GM19238 (cell line): ENCODE measurements at regions not wholly inside any gene's neighbourhood (a gene's known extent, or its start where the extent isn't known, plus 50 kb on each side); places are given as distances from the start of the nearest gene placed in this dataset.
"Not testable (repeated sequence)": the region's sequence is repeated elsewhere in the genome, so short reads cannot be mapped to it uniquely, and the experiment has no call there.

Experiments used
- DNase-seq: peaks from one replicate; pipeline ENCODE4 v3.0.0; 2011; ENCODE audit warnings: low spot score; ENCODE audit not compliant: insufficient read length

DNA sequence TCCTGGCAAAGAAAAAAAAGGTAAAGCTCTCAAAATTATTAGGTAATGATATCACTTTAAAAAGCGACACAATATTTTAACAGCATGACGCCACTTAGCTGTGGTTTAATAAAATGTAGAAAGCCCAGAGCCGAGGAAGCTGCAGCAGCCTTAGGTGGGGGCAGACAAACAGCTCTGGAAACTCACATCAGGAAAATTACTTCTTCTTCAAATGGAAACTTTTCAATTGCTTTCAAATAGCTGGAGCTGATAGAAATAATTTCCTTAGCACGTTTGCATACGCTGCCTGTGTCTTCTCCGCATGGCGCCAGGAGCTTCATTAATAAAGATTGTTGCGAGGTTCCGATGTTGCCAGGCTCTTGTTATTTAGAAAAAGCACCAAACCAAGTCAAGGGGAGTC, 835.3 kb upstream of the EEF2KMT start:
- no peak for DNase-seq

DNA sequence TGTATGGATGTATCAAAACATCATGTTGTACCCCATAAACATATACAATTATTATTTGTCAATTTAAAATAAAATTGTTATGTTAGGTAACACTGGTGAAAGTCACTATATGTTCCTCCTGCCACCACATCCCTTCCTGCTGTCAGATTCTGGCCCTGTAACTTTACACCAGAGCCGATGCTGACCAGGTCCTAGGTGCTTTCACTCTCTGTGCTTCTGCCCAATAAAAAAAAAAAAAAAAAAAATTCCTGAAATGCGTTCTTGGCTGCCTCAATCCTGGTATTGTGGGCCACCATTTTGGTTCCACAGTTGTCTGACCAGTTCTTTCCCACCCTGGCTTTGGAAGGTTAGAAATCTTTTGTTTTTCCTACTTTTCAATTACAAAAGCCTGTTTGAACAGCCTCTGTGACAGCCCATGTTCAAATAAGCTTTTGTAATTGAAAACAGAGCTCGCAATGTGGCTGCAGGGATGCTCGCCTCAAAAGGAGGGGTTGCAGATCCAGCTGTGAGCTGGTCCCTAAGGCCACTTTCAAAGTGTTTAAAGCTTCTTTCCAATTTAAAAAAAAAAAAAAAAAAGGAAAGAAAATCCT, 831.0 kb upstream of the EEF2KMT start:
- no peak for DNase-seq

DNA sequence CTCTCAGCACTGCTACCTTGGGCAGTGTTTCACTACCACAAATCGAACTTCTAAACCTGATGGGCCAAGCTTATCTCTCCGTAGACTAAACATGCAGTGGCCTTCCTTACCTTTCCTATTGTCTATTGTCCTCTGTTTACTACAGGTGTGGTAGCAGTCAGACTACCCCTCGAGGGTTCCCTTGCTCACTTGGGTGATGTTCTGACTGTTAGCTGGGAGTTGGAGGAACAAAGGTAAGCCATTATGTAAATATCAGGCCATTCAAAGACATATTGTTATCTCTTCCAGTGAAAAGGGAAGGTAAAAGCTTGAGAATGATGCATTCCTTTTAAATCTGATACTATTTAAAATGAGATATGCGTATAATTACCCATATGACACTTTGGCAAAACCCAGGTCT, 828.3 kb upstream of the EEF2KMT start:
- no peak for DNase-seq

DNA sequence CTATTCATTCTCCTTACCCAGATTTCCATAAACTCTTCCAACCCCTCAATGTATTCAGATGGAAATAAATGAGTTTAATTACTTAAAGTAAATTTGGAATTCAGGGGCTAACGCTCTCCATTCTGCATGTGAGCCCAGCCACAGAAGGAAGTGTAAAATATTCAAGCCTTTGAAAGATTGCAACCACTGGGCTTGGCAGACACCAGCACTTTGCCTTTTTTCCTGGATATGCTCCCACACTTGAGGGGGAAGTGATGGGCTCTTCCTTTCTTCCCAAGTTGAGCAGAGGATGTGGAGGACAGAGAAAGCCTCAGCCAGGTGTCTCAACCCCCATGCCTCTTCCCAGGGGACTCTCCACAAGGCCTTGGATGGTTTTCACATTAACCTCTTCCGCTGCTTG, 825.1 kb upstream of the EEF2KMT start:
- DNase-seq: no peak

DNA sequence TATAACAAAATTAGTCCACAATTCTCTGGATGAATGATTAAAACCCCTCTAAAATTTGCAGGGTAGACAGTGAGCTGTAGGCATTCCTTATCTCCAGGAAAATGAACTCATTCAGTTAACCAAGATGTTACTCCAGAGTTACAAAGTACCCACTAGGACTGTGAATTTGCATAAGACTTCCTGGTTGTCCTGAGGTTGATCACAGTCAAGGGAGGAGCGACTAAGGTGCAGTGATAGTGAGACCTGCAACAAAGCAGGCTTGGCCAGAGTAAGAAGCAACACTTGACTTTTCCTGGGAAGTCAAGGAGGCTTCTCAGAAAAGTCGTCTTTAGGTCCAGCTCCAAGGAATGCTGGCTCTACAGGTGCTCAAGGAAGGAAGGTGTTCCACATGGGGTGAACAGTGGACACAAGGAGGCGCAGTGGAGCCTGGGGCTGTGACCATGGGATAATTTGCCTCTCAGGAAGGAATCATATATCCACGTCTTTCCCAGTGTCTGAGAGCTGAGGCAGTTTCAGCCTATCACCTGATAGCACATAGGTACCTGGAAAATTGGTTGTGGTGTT, 821.1 kb upstream of the EEF2KMT start:
- no peak for DNase-seq

DNA sequence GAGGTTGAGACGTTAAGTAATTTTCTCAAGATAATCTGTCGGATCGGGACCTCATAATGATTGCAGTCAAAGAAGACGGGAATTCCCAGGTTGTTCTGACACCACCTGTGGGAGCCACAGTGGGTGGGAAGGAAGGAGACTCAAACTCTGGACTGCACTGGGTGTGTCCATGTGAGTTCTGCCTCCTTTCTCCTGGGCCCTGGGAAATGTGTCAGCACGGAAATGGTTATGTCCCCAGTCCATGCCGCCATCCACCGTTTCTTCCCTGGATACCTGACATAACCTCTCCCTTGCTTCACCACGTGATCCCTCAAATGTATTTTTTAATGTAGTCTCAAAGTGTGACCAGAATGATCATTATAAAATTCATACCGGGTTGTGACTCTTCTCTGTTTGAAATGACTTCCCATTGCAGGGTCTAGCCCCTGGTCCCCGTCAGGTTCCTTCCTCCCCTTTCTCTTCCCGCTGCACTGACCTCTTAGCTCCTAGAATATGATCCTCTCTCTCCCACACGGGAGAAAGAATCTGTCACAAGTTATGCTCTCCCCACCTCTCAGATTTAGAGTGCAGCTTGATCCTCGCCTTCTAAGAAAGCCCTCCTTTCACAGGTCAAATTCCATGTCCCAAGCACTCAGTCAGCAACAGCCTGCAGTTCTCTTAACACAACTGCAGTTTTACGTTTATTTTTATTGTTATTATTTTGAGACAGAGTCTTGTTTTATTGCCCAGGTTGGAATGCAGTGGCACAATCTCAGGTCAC, 820.0 kb upstream of the EEF2KMT start:
- no peak for DNase-seq

DNA sequence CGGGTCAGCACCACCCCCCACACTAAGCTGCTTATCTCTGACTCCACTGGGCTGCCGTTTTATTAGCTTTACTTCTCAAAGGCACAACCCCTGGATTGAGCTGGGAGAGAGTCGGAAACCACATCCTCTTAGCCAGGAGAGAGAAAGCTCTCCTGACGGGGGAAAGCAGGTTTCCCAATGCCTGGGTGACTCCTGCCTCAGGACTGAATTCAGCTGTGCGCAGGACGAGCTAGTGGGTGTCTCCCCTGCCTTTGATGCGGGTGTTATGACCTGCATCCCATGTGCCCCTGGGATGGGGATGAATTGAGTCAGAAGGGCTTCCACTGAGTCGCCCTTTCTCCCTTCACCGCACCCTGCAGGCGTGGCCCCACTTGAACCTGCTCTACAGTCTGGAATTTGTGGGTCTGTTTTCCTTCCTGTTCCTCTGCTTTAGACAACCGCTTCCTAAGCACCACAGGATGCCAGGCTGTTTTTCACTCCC, 819.2 kb upstream of the EEF2KMT start:
- DNase-seq: no peak

DNA sequence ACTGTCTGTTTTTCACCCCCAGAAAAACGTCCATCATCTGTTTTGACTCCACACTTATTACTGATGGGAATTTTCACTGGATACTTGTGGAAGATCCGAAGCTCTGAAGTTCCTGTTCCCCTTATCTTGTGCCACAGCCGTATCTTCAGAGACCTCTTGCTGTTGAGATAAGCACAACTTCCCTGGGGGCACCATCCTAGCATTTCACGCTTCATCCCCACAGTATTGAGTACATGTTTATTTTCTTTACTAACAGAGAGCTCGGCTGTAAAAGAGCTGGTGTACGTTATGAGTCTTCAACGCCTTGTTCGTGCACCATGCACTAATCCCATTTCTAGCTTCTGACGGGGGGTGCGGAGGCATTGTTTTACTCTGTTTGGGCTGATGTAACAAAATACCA, 813.6 kb upstream of the EEF2KMT start:
- no peak for DNase-seq

DNA sequence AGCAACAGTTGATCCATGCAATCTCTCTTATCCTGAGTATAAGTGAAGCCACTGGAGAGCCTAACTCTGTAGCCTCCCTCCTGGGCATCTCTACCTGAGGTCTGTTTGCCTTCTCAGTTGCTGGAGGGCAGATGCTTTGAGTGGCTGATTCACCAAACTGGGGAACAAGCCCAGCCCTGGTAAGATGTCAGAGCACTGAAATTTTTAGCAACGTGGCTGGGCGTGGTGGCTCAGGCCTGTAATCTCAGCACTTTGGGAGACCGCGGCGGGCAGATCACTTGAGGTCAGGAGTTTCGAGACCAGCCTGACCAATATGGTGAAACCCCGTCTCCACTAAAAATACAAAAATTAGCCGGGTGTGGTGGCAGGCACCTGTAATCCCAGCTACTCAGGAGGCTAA, 812.0 kb upstream of the EEF2KMT start:
- not testable (repeated sequence) for DNase-seq

DNA sequence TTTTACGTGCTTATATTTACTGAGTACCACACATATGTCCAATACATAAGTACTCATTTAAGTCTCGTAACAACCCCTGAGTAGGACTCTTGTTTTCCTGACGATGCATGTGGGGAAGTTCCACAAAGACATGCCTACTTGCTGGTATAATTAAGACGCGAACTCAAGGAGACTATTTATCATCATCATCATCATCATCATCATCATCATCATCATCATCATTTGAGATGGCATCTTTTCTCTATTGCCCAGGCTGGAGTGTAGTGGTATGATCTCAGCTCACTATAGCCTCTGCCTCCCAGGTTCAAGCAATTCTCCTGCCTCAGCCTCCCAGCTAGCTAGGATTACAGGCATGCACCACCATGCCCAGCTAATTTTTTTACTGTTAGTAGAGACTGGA, 809.9 kb upstream of the EEF2KMT start:
- no peak for DNase-seq

DNA sequence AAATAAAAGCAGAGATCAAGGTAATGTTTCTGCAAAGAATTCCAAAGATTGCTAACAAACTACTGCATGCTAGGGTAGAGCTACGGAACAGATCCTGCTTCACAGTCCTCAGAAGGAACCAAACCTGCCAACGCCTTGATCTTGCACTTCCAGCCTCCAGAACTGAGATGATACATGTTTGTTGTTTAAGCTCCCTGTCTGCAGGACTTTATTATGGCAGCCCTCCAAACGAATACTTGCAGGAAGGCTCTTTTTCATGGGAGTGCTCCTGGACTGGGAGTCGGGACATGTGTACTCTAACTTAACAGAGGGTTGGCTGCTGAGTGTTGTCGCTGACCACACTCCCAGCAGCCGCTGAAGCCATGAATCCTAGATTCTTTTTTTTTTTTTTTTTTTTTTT, 808.8 kb upstream of the EEF2KMT start:
- DNase-seq: no peak

DNA sequence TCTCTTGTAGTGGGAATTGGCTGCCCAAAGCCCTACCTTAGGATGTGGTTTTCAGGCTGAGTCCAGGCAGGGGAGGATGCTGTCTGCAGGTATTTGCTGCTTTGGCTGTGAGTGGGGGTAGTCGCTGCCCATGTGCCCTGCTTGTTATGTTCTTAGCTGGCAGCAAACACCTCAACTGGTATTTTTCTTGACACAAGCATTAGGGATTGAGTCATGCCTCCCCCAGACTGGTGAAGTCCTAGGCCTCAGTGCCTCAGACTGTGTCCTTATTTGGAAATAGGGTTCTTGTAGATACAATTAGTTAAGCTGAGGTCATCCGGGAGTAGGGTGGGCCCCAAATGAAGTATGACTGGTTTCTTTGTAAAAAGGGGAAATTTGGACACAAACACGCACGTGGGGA, 808.3 kb upstream of the EEF2KMT start:
- no peak for DNase-seq

DNA sequence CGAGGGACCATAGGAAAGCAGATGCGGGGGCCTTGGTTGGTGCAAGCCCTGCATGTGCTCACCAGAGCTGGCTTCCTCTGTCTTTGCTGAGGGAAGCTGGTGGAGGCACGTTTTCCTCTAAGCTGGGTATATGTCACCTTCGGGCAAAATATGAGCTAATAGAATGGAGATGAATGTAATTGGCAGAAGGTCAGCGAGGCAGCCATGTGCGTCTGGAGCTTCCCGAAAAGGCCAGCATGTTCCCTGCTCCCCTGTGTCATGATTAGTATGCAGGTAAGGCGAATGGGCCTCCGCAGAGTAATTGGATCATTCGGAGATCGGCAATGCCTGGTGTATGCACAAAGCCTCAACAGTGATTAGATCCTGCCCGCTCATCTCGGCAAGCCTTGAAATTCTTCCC, 806.2 kb upstream of the EEF2KMT start:
- no peak for DNase-seq

DNA sequence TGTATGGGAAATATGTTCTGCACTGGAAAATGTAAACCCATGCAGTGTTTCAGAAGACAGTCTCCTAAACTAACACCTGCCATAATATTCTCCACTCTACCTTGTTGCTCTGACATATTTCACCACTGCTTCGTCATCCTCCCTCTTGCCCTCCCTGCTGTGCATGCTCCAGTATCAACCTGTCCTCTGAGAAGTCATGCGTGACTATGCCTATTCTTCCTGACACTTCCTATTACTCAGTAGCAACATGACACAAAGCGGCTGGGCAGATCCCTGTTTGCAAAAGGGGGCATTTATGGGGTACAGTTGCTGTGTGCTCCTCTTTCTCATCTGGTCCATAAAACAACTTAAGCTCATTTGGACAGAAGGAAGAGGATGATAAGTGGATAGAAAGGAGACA, 805.6 kb upstream of the EEF2KMT start:
- DNase-seq: no peak

DNA sequence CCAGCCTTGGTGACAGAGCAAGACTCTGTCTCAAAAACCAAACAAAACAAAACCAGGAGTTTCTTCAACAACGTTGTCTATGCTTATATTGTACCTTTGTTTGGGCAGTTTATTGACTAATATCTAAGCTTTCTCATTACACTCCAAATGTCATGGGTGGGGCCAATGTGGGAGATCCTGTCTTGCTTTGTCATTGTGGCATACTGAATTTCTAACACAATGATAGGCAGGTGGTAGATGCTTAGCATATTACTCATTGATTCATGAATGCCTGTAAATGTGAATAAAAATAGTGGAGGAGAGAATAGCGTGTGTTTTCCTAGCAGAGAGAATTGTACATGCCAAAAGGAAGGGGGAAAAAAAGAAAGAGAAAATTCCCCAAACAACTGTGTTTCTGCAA, 802.5 kb upstream of the EEF2KMT start:
- DNase-seq: no peak

DNA sequence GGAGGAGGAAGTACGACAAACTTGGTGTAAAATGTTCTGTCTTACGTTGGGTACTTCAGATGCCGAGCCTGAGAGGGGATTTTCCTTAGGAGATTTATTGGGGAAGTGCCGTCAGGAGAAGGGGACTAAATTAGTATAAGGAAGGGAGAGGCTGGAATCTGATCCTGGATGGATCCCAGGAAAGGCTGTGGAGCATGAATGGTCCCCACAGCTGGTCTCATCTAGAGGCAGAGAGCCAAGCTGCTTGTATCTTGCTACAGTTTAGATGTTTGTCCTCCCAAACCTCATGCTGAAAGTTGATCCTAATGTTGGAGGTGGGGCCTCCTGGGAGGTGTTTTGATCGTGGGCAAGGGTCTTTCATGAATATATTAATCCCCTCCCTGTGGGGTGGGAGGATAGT, 798.4 kb upstream of the EEF2KMT start:
- DNase-seq: no peak

DNA sequence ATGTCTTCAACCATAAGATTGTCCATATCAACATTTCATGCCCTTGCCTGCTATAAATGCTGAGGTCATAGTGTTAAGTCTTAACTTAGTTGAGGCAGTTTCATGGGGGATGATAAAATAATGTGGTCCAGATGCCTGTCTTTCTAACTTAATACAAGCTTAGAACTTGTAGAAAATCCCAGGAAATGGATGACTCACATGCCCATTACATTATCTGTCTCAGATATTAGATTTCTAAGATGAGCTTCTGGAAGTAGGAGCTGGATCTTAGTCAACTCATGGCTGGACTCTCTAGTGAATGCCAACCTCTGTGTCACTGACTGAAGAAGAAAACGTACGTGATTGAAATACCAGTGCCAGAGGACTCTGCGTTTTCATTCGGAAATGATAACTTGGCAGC, 797.5 kb upstream of the EEF2KMT start:
- no peak for DNase-seq

DNA sequence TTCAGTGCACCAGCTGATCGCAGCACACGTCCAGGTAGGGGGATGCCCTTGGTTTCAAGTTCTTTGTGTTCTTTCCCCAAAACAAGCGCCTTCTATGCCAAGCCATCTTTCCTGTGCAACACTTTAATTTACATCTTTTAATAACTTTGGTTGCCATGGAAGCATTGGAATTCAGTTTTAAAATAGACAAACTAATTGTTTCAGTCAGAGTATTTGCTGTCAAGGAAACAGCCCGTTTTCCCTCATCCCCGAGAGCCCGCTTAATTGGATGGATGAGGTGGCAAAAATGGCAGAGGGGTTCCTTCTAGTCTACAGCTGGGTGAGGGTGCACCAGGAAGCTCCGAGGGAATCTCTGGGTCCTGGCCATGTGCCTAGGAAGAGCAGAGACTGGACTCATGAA, 793.7 kb upstream of the EEF2KMT start:
- no peak for DNase-seq

DNA sequence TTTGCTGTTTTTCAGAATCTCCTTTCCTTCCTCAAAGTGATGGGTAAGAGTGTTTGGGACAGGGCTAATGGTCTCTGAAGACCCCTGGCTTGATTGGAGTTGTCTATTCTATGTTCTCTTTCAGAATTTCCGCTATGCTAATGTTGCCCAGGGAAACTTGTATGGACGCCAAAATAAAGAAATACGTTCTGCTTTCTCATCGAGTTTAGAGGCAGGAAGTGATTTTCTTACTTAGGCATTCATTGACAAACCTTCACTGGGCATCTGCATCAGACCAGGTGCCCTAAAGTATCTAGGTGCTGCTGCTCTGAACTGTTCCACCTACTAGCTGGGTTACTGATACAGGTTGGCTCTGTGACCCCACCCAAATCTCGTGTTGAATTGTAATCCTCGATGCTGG, 787.9 kb upstream of the EEF2KMT start:
- no peak for DNase-seq

DNA sequence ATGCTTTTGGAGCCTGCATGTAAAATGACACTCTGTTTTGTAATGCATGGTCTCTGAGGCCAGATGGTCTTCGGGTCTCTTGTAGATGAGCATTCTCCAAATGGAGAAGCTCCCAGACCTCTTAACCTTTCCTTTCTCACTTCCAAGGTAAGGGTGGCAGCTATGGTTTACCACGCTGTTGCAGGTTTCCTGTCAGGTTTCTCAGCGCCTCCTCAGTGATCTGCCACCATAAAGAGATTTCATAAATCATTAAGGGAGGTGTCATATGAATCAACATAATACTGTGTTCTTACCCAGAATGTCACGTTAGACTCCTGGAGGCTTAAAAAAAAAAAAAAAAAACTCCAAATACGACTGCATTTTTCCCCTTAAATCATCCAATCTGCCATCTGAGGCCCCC, 787.4 kb upstream of the EEF2KMT start:
- no peak for DNase-seq

DNA sequence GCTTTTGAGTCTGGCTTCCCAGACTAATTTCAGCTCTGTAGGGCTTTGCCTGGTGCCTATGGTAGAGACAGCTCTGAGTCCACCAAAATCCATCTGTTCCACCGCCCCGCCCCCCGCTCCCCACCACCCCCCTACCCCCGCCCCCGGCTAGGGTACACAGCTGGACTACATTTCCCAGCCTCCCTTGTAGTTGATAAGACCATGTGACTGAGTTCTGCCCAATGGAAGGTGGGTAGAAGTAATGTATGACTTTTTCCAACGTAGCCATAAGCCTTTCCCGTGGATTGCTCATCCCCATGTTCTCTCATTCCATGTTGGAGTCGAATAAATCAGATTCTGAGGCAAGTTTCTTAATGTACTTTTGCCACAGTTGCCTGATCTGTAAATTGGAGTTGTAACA, 786.7 kb upstream of the EEF2KMT start:
- no peak for DNase-seq

DNA sequence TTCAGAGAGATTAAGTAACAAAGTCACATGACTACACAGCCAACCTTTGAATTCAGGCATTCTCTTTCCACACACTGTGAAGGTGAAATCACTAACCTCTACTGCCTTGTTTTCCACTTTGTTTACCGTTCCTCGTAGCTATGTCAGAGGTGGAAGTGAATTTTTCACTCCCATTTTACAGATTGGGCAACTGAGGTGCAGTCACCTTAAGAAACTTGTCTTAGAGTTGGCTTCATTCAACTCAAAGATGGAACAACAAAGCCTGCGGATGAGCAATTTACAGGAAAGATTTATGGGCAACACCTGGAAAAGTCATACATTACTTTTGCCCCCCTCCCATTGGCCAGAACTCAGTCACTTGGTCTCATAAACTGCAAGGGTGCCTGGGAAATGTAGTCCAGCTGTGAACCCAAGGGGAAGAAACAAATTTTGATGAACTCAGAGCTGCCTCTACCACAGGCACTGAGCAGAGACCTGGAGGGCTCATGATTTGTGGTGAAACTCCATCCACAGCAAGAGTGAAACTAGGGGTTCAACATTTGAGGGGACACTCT, 784.6 kb upstream of the EEF2KMT start:
- no peak for DNase-seq

DNA sequence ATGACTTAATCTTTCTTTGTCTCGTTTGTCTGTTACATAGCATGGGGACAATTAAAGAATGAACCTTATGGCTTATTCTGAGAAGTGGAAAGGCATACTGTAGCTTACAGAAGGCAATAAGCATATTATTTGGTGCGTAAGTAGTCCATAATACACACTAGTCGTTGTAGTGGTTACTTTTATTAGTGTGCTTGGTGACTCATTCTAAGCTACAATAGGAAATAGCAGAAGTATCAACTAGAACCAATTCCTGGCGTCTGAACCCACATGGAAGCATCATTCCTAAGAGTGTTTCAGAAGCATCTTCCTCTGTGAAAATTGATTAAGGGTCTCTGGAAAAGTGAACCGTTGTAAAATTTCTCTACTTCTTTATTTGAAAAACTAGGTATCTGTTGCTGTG, 777.8 kb upstream of the EEF2KMT start:
- no peak for DNase-seq
